Gastrocnemius medialis (tissue), 4 donors: ENCODE measurements at regions not wholly inside any gene's neighbourhood (a gene's known extent, or its start where the extent isn't known, plus 50 kb on each side); places are given as distances from the start of the nearest gene placed in this dataset.

ENCODE experiments used
- ATAC-seq, 2 donors: fragments of 150-250 bp; one replicate each; pipeline ENCODE4 v1.9.1; 2016
- DNase-seq, 2 donors: peaks; one replicate each; pipeline ENCODE4 v3.0.0-alpha.2; 2019
- H3K27ac ChIP-seq, 4 donors: fragments of 200-600 bp; sonication (generic); 1 replicate in 1 of 4; 2 replicates in 3 of 4; pipeline ENCODE4 v1.5.1; 2016 to 2018; ENCODE audit warnings: mild to moderate bottlenecking in 2 of 4, moderate library complexity in 1 of 4
- H3K27me3 ChIP-seq, 3 donors: fragments of 200-600 bp; sonication (generic) in 2 of 3; 1 replicate in 1 of 3; 2 replicates in 2 of 3; pipeline versions ENCODE4 v1.5.1 to v1.6.0; 2016 to 2019; ENCODE audit warnings: mild to moderate bottlenecking in 1 of 3, moderate library complexity in 1 of 3
- H3K36me3 ChIP-seq, 2 donors: fragments of 200-600 bp; sonication (generic) in 1 of 2; one replicate each; pipeline ENCODE4 v1.5.1; 2017 to 2018
- H3K4me1 ChIP-seq, 2 donors: fragments of 200-600 bp; sonication (generic) in 1 of 2; one replicate each; pipeline ENCODE4 v1.5.1; 2016 to 2017; ENCODE audit warnings: mild to moderate bottlenecking in 2 of 2
- H3K4me3 ChIP-seq, 4 donors: fragments of 200-600 bp; sonication (generic) in 3 of 4; 1 replicate in 1 of 4; 2 replicates in 3 of 4; pipeline ENCODE4 v1.5.1; 2016 to 2019; ENCODE audit warnings: mild to moderate bottlenecking in 2 of 4
- H3K9me3 ChIP-seq, 3 donors: fragments of 200-600 bp; sonication (generic) in 2 of 3; 1 replicate in 1 of 3; 2 replicates in 2 of 3; pipeline ENCODE4 v1.5.1; 2016 to 2019
- POLR2A ChIP-seq, 2 donors: fragments of 450-650 bp; IDR thresholded peaks; one replicate each; pipeline ENCODE4 v1.6.1; 2017; ENCODE audit warnings: antibody characterized with exemption in 2 of 2, mild to moderate bottlenecking in 2 of 2, moderate library complexity in 2 of 2
- in situ Hi-C, 4 donors: fragments of 200-750 bp; cut with MboI; loops; one replicate each; pipeline versions ENCODE4 v1.15.0 to v1.8.0; 2017; ENCODE audit warnings: low sequenced_read_pairs in 4 of 4
- intact Hi-C: fragments of 100-400 bp; cut with DNase I; formaldehyde crosslinking; loops from one replicate; pipeline ENCODE4 v1.15.1; 2023; ENCODE audit warnings: low total_unique reads
- TF ChIP-seq, protein P1 (sequence below), 5 experiments: fragments of 450-650 bp in 3 of 5; fragments of 200-600 bp in 2 of 5; sonication (generic) in 2 of 5; IDR thresholded peaks in 4 of 5; conservative IDR thresholded peaks in 1 of 5; 1 replicate in 4 of 5; 2 replicates in 1 of 5; pipeline ENCODE4 v1.5.1; 2016 to 2019; ENCODE audit warnings: antibody characterized with exemption in 5 of 5, mild to moderate bottlenecking in 3 of 5, moderate library complexity in 3 of 5

DNA sequence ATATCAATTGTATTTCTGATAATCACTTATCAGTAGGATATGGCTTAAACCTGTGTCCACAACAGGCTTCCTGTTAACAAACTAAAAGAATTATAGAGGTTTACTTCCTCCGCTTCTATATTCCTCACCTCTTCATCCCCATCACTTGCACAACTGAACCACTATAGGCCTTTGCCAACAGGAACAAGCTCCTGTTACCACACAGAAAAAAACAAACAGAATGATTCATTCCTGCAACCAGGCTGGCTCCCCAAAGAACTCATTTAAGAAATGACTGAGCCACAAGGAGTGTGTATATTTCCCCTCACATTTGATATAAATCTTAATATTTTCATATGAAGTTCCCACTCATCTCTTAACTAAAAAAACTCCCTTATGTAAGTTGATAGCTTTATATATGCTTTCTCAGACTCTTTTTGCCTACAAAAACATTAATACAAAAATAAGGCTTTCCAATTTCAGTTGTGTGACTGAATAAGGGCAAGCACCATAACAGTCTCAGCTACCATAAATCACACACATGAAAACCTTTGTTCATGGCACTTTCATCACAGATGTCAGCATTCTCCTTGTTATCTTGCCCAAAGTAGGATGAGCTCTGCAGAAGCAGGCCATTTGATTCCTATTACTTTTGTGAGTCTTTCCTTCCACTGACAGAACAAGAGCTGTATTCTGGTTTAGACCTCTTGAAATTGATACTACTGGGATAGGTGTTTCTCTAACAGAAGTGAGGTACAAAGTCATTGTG is 366.8 kb downstream of the SLITRK1 start:
- ATAC-seq, result no peak
- Histone ChIP-seq H3K27me3 (no peaks in the 10 kb centered on the region), H3K9me3 (no peaks in the 10 kb centered on the region), H3K4me1 (no peaks in the 10 kb centered on the region), H3K36me3 (no peaks in the 10 kb centered on the region), H3K4me3 (no peak overlapping the region), H3K27ac (no peak overlapping the region)
- intact Hi-C loops, result no loop called here
- in situ Hi-C loops, result no loop called here
- DNase-seq, result no peak
- TF ChIP-seq, protein P1, sequence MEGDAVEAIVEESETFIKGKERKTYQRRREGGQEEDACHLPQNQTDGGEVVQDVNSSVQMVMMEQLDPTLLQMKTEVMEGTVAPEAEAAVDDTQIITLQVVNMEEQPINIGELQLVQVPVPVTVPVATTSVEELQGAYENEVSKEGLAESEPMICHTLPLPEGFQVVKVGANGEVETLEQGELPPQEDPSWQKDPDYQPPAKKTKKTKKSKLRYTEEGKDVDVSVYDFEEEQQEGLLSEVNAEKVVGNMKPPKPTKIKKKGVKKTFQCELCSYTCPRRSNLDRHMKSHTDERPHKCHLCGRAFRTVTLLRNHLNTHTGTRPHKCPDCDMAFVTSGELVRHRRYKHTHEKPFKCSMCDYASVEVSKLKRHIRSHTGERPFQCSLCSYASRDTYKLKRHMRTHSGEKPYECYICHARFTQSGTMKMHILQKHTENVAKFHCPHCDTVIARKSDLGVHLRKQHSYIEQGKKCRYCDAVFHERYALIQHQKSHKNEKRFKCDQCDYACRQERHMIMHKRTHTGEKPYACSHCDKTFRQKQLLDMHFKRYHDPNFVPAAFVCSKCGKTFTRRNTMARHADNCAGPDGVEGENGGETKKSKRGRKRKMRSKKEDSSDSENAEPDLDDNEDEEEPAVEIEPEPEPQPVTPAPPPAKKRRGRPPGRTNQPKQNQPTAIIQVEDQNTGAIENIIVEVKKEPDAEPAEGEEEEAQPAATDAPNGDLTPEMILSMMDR (IDR thresholded peaks at IDR 0.05 in 4 of 5, conservative IDR thresholded peaks at IDR 0.05 in 1 of 5), result no peak
- TF ChIP-seq POLR2A (IDR thresholded peaks at IDR 0.05), result no peak

DNA sequence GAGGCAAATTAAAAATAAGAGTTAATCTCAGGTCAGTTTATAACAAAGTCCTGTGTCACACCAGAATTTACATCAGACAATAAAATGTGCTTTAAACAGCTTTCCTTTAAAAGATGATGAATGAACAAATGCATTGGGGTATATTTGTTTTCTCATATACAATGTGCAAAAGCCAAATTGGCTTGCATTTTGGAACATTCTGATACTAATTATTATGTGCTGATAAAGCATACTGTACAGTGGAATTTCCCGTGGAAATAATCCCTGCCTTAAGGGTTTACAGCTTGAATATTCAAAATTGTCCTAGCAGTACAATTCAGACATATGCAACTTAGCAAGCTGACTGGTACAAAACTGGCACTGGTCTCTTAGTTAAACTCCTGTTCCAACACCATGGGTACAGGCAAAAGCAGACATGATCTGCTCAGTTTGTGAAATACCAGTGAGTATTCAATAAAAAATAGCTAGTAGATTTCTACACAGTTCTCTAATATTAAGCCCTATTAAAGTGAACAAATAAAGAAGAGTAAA is 373.4 kb downstream of the SLITRK1 start:
- no peak for ATAC-seq
- in situ Hi-C loops (no loop called here), intact Hi-C loops (no loop called here)
- Histone ChIP-seq H3K27me3 (no peaks in the 10 kb centered on the region), H3K27ac (no peak overlapping the region), H3K9me3 (no peaks in the 10 kb centered on the region), H3K36me3 (no peaks in the 10 kb centered on the region), H3K4me1 (no peaks in the 10 kb centered on the region), H3K4me3 (no peak overlapping the region)
- TF ChIP-seq, protein P1 (IDR thresholded peaks at IDR 0.05 in 4 of 5, conservative IDR thresholded peaks at IDR 0.05 in 1 of 5), result no peak
- no peak for TF ChIP-seq POLR2A (IDR thresholded peaks at IDR 0.05)
- no peak for DNase-seq

DNA sequence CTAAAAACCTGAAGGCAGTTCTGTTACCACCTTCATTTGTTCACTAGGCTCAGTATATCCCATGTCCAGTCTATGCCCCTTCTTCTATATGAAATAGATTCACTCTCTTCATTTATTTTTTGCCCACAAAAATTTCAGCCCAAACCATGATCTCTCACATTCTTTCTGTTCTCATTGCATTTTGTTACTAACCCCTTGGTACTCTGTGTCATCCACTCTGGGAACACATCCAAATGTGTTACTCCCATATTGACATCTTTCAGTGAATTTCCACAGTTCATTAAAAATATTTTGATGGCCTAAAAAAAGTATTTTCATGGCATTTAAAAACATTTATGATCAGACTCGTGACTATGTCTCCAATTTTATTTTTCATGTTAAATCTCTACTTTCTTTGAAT is 378.9 kb downstream of the SLITRK1 start:
- H3K4me1 ChIP-seq, result no peaks in the 10 kb centered on the region
- H3K4me3 ChIP-seq, result no peak overlapping the region
- in situ Hi-C loops, result no loop called here
- H3K36me3 ChIP-seq, result no peaks in the 10 kb centered on the region
- TF ChIP-seq, protein P1 (IDR thresholded peaks at IDR 0.05 in 4 of 5, conservative IDR thresholded peaks at IDR 0.05 in 1 of 5), result no peak
- no peak for TF ChIP-seq POLR2A (IDR thresholded peaks at IDR 0.05)
- no peaks in the 10 kb centered on the region for H3K27me3 ChIP-seq
- DNase-seq (no peak), ATAC-seq (no peak)
- intact Hi-C loops, result no loop called here
- H3K27ac ChIP-seq, result no peak overlapping the region
- no peaks in the 10 kb centered on the region for H3K9me3 ChIP-seq

DNA sequence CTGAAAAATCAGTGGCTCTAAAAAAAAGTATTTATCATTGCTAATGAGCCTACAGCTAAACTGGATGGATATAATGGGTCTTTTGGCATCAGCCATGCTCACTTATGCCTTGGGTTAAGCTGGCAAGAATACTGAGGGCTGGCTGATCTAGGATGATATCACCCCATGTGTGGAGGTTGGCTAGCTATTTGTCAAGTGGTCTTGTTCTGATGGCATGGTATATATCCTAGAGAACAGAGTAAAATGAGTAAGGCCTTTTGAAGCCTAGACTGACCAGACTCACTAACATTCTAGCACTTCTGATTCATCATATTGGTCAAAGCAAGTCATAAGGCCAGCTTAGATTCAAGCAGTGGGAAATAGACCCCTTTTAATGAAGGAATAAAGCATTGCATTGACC is 383.0 kb downstream of the SLITRK1 start:
- H3K9me3 ChIP-seq, result no peaks in the 10 kb centered on the region
- ATAC-seq (no peak), DNase-seq (no peak)
- H3K4me3 ChIP-seq, result no peak overlapping the region
- intact Hi-C loops (no loop called here), in situ Hi-C loops (no loop called here)
- no peak overlapping the region for H3K27ac ChIP-seq
- no peaks in the 10 kb centered on the region for H3K36me3 ChIP-seq
- TF ChIP-seq, protein P1 (IDR thresholded peaks at IDR 0.05 in 4 of 5, conservative IDR thresholded peaks at IDR 0.05 in 1 of 5), result no peak
- no peak for TF ChIP-seq POLR2A (IDR thresholded peaks at IDR 0.05)
- no peaks in the 10 kb centered on the region for H3K27me3 ChIP-seq
- H3K4me1 ChIP-seq, result no peaks in the 10 kb centered on the region
